ENCODE measurements at regions not wholly inside any gene's neighbourhood (a gene's known extent, or its start where the extent isn't known, plus 50 kb on each side); places are given as distances from the start of the nearest gene placed in this dataset.

GRCh38 chr7:148473703-148474480 lies 116.7 kb upstream of the C7orf33 start:
- TF ChIP-seq CTCF (conservative IDR thresholded peaks at IDR 0.05) (no peak), EZH2 (IDR thresholded peaks at IDR 0.05; ENCODE audit: low read depth) (no peak)

Data from PC-9 (cell line).